Ascending aorta (tissue), 2 donors: ENCODE measurements at regions not wholly inside any gene's neighbourhood (a gene's known extent, or its start where the extent isn't known, plus 50 kb on each side); places are given as distances from the start of the nearest gene placed in this dataset.
"Not testable (repeated sequence)": the region's sequence is repeated elsewhere in the genome, so short reads cannot be mapped to it uniquely, and the experiment has no call there.

Source experiments
- DNase-seq, 2 donors: peaks; one replicate each; pipeline ENCODE4 v3.0.0-alpha.2; 2019; ENCODE audit warnings: low spot score in 2 of 2
- H3K27ac ChIP-seq, 2 donors: fragments of 200-600 bp; sonication (generic); one replicate each; pipeline ENCODE4 v1.5.1; 2016 to 2017; ENCODE audit warnings: mild to moderate bottlenecking in 1 of 2
- H3K27me3 ChIP-seq: fragments of 200-600 bp; sonication (generic); one replicate; pipeline ENCODE4 v1.5.1; 2017
- H3K36me3 ChIP-seq, 2 donors: fragments of 200-600 bp; sonication (generic); one replicate each; pipeline ENCODE4 v1.5.1; 2016
- H3K4me1 ChIP-seq, 2 donors: fragments of 200-600 bp; sonication (generic); one replicate each; pipeline ENCODE4 v1.5.1; 2016 to 2017; ENCODE audit warnings: mild to moderate bottlenecking in 1 of 2
- H3K4me3 ChIP-seq, 2 donors: fragments of 200-600 bp; sonication (generic); one replicate each; pipeline ENCODE4 v1.5.1; 2016 to 2017; ENCODE audit warnings: mild to moderate bottlenecking in 1 of 2
- H3K9me3 ChIP-seq, 2 donors: fragments of 200-600 bp; sonication (generic); one replicate each; pipeline ENCODE4 v1.5.1; 2016
- intact Hi-C: fragments of 100-400 bp; cut with DNase I; formaldehyde crosslinking; loops from one replicate; pipeline ENCODE4 v1.15.1; 2023
- TF ChIP-seq, protein P1 (sequence below), 3 experiments: fragments of 200-600 bp in 2 of 3; fragments of 450-650 bp in 1 of 3; sonication (generic) in 2 of 3; IDR thresholded peaks; one replicate each; pipeline ENCODE4 v1.5.1; 2016 to 2019; ENCODE audit warnings: antibody characterized with exemption in 3 of 3, mild to moderate bottlenecking in 1 of 3, moderate library complexity in 1 of 3

DNA sequence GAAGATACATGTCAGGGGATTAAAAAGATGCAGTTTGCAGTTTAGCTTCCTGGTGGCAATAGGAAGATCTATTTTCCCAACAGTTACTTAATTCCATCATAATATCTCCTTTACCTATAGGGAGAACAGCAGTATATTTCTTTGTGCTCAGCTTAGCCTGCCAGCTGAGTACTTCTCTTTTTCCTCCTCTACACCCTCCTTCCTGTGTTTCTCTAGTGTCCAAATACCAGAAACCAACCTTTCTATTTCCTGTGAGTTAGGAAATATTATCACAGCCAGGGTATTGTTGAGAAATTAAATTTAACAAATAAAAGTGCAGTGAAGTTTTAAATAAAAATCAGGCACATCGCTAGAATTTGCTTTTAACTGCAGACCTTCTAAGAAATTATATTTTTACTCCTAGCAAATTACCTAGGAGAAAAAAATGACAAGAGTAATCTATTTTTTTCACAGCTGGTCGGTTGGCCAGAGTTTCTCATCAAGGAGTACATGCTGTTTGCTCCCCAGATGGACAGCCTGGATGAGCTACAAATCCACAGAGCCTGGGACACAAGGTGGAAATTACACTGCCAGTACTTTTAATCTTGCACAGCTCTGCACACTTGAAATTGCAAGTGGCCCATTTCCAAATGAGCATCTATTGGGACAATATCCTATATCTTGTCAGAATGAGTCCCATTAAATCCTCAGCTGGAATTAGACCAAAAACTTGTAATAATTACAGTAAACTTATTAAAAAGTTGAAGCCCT, 185.2 kb upstream of the CFAP20DC start:
- no peak overlapping the region for H3K27ac ChIP-seq
- H3K4me1 ChIP-seq: no peaks in the 10 kb centered on the region
- no peaks in the 10 kb centered on the region for H3K9me3 ChIP-seq
- DNase-seq: no peak
- no peaks in the 10 kb centered on the region for H3K36me3 ChIP-seq
- no peaks in the 10 kb centered on the region for H3K27me3 ChIP-seq
- H3K4me3 ChIP-seq: no peak overlapping the region
- intact Hi-C loops: no loop called here
- TF ChIP-seq, protein P1, sequence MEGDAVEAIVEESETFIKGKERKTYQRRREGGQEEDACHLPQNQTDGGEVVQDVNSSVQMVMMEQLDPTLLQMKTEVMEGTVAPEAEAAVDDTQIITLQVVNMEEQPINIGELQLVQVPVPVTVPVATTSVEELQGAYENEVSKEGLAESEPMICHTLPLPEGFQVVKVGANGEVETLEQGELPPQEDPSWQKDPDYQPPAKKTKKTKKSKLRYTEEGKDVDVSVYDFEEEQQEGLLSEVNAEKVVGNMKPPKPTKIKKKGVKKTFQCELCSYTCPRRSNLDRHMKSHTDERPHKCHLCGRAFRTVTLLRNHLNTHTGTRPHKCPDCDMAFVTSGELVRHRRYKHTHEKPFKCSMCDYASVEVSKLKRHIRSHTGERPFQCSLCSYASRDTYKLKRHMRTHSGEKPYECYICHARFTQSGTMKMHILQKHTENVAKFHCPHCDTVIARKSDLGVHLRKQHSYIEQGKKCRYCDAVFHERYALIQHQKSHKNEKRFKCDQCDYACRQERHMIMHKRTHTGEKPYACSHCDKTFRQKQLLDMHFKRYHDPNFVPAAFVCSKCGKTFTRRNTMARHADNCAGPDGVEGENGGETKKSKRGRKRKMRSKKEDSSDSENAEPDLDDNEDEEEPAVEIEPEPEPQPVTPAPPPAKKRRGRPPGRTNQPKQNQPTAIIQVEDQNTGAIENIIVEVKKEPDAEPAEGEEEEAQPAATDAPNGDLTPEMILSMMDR (IDR thresholded peaks at IDR 0.05): no peak

DNA sequence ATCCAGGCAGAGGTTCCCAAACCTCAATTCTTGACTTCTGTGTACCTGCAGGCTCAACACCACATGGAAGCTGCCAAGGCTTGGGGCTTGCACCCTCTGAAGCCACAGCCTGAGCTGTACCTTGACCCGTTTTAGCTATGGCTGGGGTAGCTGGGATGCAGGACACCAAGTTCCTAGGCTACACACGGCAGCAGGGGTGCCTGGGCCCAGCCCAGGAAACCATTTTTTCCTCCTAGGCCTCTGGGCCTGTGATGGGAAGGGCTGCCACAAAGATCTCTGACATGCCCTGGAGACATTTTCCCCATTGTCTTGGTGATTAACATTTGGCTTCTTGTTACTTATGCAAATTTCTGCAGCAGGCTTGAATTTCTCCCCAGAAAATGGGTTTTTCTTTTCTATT, 180.6 kb upstream of the CFAP20DC start:
- H3K4me1 ChIP-seq, H3K4me3 ChIP-seq, DNase-seq, H3K27ac ChIP-seq, H3K27me3 ChIP-seq, H3K9me3 ChIP-seq, H3K36me3 ChIP-seq, intact Hi-C loops: not testable (repeated sequence)

DNA sequence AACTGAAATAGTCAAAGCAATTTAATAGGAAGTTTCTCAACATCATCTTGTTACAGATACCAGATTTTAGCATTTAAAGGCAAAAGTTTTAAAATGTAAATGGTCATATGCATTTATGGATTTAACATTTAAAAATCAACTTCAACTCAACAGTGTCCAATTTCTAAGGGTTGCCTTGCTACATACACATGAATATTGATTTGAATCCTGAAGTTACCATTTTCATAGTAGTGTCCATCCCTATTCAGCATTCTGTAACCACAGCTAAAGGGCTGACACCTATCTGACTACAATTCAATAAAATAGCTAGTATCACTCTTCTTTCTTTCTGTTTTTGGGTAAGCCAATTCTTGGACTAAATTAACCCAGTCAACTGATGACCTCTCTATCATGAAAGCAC, 164.0 kb upstream of the CFAP20DC start:
- no peak for DNase-seq
- Histone ChIP-seq H3K36me3 (no peaks in the 10 kb centered on the region), H3K4me3 (no peak overlapping the region), H3K27ac (no peak overlapping the region), H3K4me1 (no peaks in the 10 kb centered on the region), H3K27me3 (no peaks in the 10 kb centered on the region), H3K9me3 (no peaks in the 10 kb centered on the region)
- intact Hi-C loops: no loop called here
- TF ChIP-seq, protein P1 (IDR thresholded peaks at IDR 0.05): no peak

DNA sequence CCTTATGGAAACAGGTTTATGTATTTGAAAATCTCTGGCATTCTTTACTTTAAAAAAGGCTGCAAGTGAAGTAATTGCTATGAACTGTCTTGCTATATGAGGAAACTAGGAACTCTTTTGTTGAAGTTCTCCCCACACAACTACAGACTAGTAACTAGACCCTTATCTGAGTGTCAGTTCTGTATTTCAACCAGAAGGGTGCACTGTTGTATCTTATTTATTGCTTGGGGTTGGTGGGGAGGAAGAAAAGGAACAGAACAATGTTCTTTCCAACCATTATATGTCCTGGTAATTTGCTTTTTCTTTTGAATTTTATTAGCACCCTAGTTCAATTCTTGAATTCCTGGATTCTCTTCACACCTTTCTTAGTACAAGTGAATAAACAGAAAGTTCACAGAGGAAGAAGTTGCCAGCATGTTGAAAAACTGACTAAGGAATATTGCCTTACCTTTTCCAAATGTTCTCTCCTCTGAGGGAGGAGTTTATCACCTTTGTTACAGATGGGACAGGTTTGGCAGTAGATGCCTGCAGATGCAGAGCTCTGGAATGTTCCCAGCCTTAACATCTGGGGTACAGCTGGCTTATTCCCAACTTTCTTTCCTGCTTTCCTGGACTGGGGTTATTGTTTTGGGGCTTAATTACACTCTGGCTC, 162.4 kb upstream of the CFAP20DC start:
- DNase-seq: no peak
- Histone ChIP-seq H3K36me3 (no peaks in the 10 kb centered on the region), H3K27me3 (no peaks in the 10 kb centered on the region), H3K4me3 (no peak overlapping the region), H3K4me1 (no peaks in the 10 kb centered on the region), H3K27ac (no peak overlapping the region), H3K9me3 (no peaks in the 10 kb centered on the region)
- TF ChIP-seq, protein P1 (IDR thresholded peaks at IDR 0.05): peak in 1 of 3 experiments; percentile 39
- intact Hi-C loops: no loop called here

DNA sequence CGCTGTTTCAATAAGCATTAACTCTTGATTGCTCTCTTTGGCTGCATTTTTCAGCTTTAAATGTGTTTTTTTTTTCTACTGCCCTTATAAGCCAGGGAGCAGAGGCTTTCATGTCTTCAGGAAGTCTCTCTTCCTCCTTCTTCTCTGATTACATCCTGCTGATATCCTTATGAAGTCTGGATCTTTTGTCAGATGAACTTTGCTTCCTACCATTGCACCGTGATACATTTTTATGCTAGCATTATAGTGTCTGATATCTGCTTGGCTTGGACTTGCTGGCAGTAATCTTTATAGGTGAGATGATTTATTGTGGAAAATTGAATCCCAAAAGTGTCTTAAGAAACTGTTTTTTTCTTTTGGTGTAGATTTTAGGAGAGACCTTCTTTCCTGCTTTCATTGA, 160.4 kb upstream of the CFAP20DC start:
- H3K9me3 ChIP-seq: no peaks in the 10 kb centered on the region
- H3K4me3 ChIP-seq: no peak overlapping the region
- intact Hi-C loops: no loop called here
- no peaks in the 10 kb centered on the region for H3K36me3 ChIP-seq
- H3K4me1 ChIP-seq: no peaks in the 10 kb centered on the region
- H3K27ac ChIP-seq: no peak overlapping the region
- TF ChIP-seq, protein P1 (IDR thresholded peaks at IDR 0.05): no peak
- H3K27me3 ChIP-seq: no peaks in the 10 kb centered on the region
- DNase-seq: no peak

DNA sequence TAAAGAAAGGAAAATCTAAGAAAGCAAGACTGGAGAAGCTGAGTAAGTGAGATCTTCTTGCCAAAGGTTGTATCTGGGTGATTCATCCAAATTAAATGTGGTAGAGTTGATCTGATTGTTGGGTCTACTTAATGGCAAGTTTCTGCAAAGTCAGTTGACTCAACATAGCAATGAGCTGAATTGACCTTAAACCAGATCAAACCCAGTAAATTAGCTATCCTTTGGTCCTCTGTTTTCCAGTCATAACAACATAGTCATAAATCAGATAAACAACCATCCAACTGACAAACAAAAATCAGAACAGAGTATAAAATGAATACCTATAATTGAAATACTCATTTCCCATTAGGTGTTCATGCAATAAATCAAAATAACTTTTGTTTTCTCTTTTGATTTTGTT, 142.6 kb upstream of the CFAP20DC start:
- Histone ChIP-seq H3K4me1 (no peaks in the 10 kb centered on the region), H3K9me3 (no peaks in the 10 kb centered on the region), H3K27me3 (no peaks in the 10 kb centered on the region), H3K36me3 (no peaks in the 10 kb centered on the region), H3K27ac (no peak overlapping the region), H3K4me3 (no peak overlapping the region)
- TF ChIP-seq, protein P1 (IDR thresholded peaks at IDR 0.05): no peak
- intact Hi-C loops: no loop called here
- DNase-seq: no peak
